ENCODE measurements at regions not wholly inside any gene's neighbourhood (a gene's known extent, or its start where the extent isn't known, plus 50 kb on each side); places are given as distances from the start of the nearest gene placed in this dataset.

DNA sequence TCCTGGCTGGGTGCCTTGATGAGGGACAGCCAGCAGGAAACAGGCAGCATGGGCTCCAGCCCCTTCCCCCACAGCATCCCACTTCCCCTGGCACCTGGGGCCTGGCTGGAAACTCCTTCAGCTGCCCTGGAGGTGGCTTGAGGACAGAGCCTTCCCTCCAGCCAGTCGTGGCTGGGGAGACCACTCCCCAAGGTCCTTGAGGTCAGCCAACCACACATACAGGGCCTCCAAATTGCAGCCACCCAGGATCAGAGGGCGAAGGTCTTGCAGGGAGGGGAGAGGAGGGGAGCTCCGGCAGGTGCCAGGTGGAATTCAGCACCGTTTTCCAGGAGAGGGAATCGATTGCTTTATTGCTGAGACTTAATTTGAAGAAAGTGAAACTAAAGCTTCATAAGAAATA is 280.4 kb downstream of the PBX3 start:
- 0 out of 2 replicates have a peak, but pooled peaks cover 2% of the 10 kb centered on the region for H3K27me3 ChIP-seq (ENCODE audit: control insufficient read depth, insufficient read depth, low read length)
- TF ChIP-seq, protein P1, sequence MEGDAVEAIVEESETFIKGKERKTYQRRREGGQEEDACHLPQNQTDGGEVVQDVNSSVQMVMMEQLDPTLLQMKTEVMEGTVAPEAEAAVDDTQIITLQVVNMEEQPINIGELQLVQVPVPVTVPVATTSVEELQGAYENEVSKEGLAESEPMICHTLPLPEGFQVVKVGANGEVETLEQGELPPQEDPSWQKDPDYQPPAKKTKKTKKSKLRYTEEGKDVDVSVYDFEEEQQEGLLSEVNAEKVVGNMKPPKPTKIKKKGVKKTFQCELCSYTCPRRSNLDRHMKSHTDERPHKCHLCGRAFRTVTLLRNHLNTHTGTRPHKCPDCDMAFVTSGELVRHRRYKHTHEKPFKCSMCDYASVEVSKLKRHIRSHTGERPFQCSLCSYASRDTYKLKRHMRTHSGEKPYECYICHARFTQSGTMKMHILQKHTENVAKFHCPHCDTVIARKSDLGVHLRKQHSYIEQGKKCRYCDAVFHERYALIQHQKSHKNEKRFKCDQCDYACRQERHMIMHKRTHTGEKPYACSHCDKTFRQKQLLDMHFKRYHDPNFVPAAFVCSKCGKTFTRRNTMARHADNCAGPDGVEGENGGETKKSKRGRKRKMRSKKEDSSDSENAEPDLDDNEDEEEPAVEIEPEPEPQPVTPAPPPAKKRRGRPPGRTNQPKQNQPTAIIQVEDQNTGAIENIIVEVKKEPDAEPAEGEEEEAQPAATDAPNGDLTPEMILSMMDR (IDR thresholded peaks at IDR 0.05; ENCODE audit: insufficient read depth, low read depth, low read length) = no peak
- no peak for DNase-seq (ENCODE audit: low read depth)
- CTCF ChIA-PET = interaction anchor here (1.5 kb wide), 1 partner anchor 15 kb away, joined by 4 read pairs; no protein-coding TSS in a partner anchor
- H3K36me3 ChIP-seq (ENCODE audit: control insufficient read depth, insufficient read depth, low read length) = no peaks in the 10 kb centered on the region
- no peak overlapping the region for H3K4me3 ChIP-seq (ENCODE audit: low read depth, low read length)
- POLR2A ChIA-PET = no interaction called here

DNA sequence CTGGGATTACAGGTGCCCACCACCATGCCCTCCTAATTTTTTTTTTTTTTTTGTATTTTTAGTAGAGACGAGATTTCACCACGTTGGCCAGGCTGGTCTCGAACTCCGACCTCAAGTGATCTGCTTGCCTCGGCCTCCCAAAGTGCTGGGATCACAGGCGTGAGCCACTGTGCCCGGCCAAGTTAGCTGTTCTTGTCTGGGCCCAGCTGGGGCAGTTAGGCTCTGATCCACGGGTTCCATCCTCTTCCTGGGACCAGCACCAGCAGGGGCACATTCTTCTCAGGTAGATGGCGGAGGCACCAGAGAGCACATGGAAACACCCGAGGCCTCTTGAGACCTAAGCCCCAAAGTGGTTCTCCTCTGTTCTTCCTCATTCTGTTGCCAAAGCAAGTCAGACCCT is 281.6 kb downstream of the PBX3 start:
- ChIA-PET POLR2A (no interaction called here), CTCF (no interaction called here)
- DNase-seq (ENCODE audit: low read depth) = no peak
- Histone ChIP-seq H3K4me3 (ENCODE audit: low read depth, low read length) (no peak overlapping the region), H3K27me3 (ENCODE audit: control insufficient read depth, insufficient read depth, low read length) (0 out of 2 replicates have a peak, but pooled peaks cover under 1% of the 10 kb centered on the region), H3K36me3 (ENCODE audit: control insufficient read depth, insufficient read depth, low read length) (no peaks in the 10 kb centered on the region)
- TF ChIP-seq, protein P1 (IDR thresholded peaks at IDR 0.05; ENCODE audit: insufficient read depth, low read depth, low read length) = no peak

DNA sequence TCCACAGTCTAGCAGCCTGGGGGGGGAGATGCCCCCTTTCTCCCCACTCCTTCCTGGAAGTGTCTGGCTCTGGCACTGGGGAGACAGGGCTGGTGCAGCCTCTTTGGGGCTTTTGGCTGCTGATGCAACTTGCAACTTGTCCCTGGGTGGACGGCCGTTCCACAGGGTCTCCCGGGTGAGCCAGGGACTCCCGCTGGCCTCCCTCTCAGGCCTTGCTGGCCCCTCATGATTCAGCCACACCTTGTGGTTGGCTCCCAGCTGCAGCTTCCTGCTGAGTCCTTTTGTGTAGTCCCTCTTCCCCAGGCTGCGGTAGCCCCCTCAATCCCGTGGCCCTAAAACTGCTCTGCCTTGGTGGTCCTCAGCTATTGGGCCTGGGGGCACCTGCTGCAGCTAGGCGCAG is 283.5 kb downstream of the PBX3 start:
- Histone ChIP-seq H3K36me3 (ENCODE audit: control insufficient read depth, insufficient read depth, low read length) (no peaks in the 10 kb centered on the region), H3K27me3 (ENCODE audit: control insufficient read depth, insufficient read depth, low read length) (peaks cover 4% of the 10 kb centered on the region), H3K4me3 (ENCODE audit: low read depth, low read length) (no peak overlapping the region)
- ChIA-PET CTCF (no interaction called here), POLR2A (no interaction called here)
- TF ChIP-seq, protein P1 (IDR thresholded peaks at IDR 0.05; ENCODE audit: insufficient read depth, low read depth, low read length) = no peak
- DNase-seq (ENCODE audit: low read depth) = no peak

DNA sequence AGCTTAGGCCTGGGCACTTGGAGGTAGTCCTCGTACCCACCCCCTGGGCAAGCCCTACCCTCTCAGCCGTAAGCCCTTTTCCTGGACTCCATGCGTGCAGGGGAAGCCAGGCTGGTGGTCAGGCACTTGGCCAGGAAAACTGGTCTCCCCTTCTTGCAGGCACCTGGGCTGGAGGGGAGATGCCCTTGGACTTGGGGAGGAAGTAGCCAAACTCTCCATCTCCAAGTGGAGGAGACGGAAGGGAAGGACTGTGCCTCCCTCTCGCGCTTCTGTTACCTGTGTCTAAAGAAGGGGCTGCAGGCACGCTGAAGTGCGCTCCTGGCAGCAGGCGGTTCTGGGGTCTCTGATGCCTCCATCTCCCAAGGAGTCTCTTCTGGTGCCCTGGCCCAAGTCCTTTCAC is 283.9 kb downstream of the PBX3 start:
- no peak for DNase-seq (ENCODE audit: low read depth)
- TF ChIP-seq, protein P1 (IDR thresholded peaks at IDR 0.05; ENCODE audit: insufficient read depth, low read depth, low read length) = no peak
- ChIA-PET POLR2A (no interaction called here), CTCF (no interaction called here)
- Histone ChIP-seq H3K4me3 (ENCODE audit: low read depth, low read length) (no peak overlapping the region), H3K36me3 (ENCODE audit: control insufficient read depth, insufficient read depth, low read length) (no peaks in the 10 kb centered on the region), H3K27me3 (ENCODE audit: control insufficient read depth, insufficient read depth, low read length) (peaks cover 4% of the 10 kb centered on the region)

DNA sequence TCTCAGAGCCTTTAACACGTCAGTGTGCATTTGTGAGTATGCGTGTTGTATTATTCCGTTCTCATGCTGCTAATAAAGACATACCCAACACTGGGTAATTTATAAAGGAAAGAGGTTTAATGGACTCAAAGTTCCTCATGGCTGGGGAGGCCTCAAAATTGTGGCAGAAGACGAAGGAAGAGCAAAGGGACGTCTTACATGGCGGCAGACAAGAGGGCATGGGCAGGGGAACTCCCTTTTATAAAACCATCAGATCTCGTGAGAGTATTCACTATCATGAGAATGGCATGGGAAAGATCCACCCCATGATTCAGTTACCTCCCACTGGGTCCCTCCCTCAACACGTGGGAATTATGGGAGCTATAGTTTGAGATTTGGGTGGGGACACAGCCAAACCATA is 285.0 kb downstream of the PBX3 start:
- TF ChIP-seq, protein P1 (IDR thresholded peaks at IDR 0.05; ENCODE audit: insufficient read depth, low read depth, low read length) = no peak

More for the DNA sequence above, 285.0 kb downstream of the PBX3 start:
- H3K27me3 ChIP-seq (ENCODE audit: control insufficient read depth, insufficient read depth, low read length) = peaks cover 4% of the 10 kb centered on the region
- ChIA-PET CTCF (no interaction called here), POLR2A (no interaction called here)
- H3K36me3 ChIP-seq (ENCODE audit: control insufficient read depth, insufficient read depth, low read length) = no peaks in the 10 kb centered on the region
- no peak for DNase-seq (ENCODE audit: low read depth)
- no peak overlapping the region for H3K4me3 ChIP-seq (ENCODE audit: low read depth, low read length)
